ENCODE measurements at regions not wholly inside any gene's neighbourhood (a gene's known extent, or its start where the extent isn't known, plus 50 kb on each side); places are given as distances from the start of the nearest gene placed in this dataset.

DNA sequence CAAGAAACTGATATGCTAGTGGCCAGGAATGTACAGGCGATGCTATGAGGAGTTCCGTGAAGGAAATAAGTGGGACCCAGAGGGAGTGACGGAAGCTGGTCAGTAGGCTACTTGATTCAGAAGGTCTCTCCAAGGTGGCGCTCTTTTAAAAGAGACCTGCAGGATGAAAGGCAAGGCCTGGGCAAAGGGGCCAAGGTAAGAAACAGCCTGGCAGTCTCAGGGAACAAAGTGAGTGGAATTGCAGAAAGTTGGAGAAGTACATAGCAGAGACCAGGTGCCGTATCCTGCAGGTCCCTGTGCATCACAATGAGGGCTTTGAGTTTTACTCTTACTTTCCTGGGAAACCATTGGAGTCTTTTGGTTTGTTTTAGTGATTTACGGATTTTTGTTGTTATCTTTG is 905.6 kb downstream of the BCL11B start:
- no peak for DNase-seq

DNA sequence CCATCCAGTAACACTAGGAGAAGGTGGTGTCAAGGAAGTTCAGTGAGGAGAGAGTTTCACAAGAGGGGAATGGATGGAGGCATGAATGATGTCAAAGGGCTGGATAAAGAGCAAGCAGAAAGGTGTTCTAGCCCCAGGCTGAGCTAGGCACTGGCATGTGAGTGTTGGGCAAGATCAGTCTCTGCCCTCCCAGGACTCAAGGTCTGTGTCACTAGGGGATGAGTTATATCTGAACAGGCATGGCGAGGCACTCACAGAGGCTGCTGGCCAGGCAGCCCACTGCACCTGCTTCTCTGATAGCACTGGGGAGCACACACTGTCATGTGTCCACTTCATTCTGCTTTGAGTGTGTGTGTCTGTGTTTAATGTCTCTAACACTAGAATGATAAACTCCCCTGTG is 903.8 kb downstream of the BCL11B start:
- no peak for DNase-seq

DNA sequence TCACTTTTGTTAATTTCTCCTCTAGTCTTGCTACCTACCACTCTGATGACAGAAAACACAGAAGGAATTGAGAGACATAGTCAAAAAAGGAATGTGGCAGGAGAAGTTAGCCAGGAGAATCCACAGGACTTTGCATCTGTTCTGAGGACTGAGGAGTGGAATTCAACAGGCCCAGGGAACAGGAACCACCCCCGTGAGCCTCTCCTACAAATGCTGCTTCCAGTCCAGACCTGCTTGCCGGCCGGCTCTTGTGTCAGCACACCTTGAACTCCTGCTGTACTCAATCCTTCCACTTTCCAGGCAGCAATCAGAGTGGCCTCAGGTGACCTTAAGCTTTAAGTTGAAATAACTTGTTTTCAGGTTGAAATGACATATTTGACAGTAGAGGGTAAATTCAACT is 903.1 kb downstream of the BCL11B start:
- DNase-seq: no peak

DNA sequence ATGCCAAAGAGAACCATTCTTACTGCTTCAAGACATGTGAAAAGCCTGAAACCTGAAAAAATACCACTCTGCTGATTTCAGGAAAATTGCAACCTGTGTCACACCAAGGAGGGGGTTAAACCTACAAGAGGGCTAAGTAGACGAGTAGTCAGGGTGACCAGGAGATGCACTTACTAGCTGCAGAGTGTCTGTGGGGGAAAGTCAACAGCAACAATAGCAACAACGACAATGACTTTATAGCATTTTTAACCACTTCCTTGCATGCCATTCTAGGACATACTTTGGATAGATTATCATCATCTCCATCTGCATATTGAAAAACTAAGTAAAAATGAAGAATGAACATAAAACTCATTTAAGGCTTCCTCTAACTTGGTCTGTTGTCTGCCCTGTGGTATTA is 902.7 kb downstream of the BCL11B start:
- DNase-seq: no peak

DNA sequence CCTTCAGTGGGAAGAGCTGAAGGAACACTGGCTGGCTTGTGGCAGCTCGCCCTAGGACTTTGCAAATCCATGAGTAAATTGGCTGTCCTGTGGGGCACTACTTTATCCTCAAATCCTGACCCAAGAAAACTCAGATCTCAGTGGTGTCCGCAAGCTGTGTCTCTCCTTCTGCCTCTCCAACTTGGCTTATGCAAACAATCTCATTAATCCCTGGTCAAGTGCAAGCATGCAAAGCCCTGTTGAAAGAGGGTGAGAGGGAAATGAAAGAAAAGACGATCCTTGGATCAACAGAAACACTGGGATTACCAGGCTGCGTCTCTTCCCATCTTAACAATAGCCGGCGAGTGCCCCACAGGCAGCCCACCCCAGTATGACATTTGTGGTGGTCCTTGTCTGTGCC is 901.6 kb downstream of the BCL11B start:
- no peak for DNase-seq

DNA sequence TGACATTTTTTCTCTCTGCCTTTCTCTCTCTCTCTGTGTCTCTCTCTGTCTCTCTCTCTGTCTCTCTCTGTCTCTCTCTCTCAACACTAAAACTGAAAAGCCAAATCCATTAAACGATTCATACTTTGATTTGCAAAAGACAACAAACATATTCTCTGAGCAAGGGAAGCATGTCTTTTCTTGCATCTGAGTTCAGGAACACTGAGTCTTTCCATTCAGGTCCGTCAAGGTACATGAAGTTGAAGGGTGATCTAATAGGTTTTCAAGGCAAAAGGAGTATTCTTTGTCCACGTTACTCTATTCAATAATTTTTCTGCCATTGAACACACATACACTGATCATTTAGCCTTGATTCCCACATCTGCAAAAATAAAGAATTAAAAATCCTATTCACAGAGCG is 900.9 kb downstream of the BCL11B start:
- no peak for DNase-seq

DNA sequence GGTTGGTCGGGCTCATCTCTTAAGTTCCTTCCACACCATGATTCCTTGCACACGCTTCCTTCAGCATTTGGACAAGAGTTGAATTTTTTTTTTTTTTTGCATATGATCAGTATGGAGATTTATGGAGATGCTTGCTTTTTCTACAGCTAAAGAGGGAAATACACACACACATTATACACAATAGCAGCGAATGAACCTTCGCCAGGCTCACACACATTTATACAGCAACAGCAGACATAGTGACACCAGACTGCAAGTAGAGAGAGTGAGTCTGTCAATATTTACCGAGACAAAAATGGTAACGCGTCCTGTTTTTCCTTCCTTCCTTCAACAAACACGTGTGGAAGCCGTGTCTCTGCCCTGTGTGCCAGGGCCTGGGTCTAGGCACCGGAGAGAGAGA is 897.9 kb downstream of the BCL11B start:
- no peak for DNase-seq

DNA sequence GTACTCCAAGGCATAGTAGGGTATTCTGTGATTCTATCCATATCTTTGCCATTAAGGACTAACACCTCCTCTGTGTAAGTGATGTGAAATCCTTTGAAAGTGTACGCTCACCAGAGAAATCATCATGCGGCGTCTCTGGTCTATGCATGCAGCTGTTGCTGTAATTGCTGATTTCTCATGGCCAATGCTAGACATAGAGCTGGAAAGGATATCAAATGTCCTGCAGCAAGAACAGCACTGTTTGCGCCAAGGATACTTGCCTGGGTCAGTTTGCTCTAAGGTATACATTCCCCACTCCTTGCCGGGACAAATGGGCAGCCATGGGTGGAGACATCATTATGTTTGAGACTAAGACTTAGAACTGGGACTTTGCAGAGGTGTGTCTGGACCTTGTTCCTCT is 896.4 kb downstream of the BCL11B start:
- no peak for DNase-seq

DNA sequence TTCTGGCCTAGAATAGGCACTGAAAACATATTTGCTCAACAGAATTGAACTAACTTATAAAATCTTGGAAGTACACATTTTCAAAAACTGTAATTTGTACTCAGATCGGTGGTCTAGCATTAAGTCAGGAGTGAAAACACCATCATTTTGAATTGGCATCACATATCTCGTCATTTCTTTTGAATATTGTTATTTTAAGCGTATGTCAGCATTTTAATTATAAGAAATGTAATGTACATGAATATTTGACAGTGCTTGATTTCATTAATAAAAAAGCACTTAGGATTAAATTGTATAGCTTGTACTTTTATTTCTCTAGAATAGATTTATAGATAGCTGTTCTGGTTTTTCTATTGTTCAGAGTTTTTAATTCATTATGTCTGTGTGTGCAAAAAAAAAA is 892.2 kb downstream of the BCL11B start:
- no peak for DNase-seq

DNA sequence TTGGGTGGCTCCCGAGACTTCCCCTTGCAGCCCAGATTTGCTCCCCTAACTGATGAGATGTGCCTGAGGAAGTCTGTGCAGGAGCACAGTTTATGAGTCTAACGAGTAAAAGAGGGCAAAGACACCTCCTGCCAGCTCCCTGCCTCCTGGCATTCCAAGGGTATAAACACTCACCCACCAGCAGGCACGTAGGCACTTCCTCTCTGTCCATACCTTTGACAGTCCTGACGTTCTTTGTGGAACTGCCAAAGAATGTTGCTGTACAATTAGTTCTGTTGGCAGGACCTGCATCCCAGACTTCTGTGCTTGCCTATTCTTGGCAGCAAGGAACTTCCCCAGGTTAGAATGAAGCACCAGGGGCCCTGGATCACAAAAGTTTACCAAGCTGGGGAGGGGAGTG is 889.3 kb downstream of the BCL11B start:
- DNase-seq: no peak

DNA sequence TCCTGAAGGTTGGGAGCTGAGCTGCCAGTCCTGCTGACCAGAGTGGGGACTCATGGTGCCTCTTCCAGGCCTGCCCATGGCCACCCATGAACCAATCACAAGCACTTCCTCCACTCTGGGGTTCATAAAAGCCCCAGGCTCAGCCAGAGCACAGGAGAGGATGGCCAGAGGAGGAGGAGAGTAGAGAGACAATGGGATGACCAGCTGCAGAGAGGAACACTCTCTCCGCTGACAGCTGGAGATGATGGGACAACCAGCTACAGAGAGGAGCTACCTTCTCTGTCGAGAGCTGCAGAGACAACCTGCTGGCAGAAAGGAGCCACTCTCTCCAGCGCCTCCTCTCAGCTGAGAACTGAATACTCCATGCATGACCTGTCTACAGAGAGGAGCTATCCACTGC is 886.1 kb downstream of the BCL11B start:
- DNase-seq: no peak

DNA sequence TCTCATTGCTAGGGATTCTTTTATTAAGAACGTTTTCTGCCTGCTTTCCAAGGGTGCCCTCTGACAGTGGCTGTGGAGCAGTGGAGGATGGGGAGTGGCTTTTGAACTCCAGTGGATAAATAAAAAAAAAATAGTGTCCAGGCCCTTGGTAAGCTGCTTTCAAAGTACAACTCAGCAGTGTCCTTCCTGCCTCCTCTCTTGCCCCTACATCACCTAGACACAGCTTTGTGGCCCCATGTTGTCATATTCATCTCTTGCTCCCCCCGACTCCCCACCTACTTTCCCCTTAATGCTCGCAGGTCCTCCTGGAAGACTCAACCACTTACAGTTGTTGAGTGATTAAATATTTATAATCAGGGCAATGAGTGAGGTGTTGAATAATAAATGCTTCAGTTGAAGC is 880.9 kb downstream of the BCL11B start:
- DNase-seq: no peak

DNA sequence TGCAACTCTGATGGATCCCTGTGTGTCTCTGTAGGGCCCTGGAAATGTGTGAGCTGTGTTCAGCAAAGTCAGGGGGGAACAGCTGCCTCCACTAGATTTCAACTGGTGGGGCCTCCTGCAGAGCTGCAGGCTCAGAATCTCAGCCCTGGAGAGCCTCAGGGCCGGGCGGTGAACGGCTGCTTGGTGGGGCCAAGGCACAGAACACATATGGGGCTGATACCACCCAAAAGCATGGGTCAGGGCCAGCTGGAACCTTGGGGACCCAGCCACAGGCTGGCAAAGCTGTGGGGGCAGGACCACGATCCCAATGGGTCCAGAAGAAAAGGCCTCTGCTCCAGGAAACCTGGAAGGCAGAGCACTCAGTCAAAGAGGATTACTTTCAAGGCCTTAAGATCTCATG is 878.5 kb downstream of the BCL11B start:
- no peak for DNase-seq

DNA sequence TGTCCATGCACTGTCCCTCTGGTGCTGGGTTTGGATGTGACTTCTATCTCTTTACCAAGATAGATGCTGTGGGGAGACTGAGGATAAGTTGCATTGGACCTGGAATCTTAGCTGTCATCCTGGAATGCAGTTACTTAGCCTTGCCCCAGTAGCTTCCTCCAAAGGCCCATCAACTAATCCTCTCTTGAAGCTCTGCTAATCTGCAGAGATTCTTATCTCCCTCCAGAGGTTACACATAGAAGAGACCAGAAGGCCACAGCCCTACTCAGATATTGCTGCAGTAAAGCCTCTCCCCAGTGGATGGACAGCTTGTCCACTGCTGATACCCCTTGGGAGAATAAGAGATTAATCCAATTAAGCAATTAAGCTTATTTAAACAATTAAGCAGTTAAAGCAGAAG is 867.2 kb downstream of the BCL11B start:
- no peak for DNase-seq

DNA sequence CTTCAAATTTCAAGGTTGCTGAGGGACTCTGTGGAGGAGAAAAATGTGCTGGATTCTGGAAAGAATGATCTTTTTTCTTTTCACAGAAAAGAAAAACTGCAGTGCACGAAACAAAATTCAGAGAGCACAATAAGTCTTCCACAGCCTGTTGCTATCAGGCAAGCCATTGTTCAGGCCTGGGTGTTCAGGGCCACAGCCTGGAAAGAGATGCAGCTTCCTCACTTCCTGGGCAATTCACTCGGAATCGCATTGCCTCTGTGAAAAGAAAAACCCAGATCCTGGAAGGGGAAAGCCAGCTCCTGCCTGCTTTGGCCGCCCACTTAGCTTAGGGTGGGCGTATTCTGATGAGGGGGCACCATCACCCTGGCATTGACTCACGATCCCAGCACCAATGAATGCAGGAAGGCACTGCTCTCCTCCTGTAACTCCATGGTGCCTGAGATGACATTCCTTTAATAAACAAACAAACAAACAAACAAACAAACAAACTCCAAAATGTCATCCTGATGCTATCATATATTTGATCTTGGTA is 863.9 kb downstream of the BCL11B start:
- DNase-seq: no peak

DNA sequence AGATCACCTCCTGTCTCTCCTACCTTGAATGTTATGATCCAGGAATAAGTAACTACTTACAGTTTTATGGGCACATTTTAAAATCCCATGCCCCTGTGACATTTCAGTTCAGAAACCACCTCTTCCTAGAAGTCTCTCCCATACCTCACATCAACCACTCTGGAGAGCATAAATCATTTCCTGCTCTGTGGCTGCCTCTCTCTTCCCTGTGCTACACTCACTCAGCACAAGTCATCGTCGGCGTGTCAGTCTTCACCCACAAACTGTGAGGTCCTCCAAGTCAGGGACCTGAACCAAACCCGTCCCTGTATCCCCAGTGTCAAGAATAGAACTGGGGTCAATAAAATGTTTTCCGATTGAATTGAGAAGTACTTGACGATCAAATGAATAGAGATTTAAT is 863.3 kb downstream of the BCL11B start:
- DNase-seq: no peak

DNA sequence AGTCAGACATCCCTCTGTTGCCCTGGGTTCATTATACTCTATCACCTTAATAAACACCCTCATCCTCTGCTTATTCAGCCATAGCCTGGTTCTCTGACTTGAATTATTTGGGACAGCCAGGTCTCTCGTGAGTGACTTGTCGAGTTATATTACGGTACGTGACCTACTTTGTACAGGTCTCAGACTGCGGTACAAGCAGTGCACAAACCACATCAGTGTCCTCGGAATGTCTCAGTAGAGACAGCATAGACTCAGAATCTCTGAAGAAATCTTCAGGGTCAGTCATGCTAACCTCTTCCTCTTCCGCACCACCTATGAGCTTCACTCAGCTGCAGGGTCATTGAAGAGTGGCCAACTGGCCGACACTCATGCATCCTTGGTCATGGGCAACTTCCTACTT is 860.8 kb downstream of the BCL11B start:
- DNase-seq: no peak

DNA sequence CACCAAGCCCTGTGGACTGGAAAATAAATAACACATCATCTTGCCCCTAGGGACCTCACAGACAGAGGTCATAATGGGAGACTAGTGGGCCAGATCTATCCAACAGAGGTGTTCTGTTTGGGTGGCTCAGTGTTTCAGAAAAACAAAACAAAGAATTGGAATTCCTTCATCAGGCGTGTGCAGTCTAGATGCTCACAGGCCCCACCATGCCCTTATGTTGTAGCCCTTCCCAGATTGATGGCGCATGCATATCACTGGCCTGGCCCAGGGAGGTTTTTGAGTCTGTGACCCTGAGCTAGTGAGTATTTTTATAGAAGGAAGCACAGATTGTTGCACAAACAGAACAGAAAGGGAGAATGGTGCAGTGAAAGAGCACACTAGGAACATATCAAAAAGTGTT is 859.6 kb downstream of the BCL11B start:
- no peak for DNase-seq

DNA sequence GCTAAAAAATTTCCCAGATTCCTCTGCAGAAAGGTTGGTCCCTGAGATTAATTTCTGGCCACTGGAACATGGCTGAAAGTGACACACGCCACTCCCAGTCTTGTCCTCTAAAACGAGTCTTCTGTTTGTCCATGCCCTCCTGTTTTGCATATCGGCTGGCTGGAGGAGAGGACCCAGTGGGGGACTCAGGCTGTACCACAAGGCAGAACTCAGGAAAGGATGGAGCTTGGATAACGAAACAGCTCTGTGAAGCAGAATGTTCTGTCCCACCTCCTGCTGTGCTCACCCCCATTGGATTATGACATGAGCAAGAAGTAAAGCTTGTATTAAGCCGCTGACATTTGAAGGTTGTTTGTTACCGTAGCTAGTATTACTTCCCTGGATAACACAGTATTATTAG is 856.2 kb downstream of the BCL11B start:
- DNase-seq: no peak

DNA sequence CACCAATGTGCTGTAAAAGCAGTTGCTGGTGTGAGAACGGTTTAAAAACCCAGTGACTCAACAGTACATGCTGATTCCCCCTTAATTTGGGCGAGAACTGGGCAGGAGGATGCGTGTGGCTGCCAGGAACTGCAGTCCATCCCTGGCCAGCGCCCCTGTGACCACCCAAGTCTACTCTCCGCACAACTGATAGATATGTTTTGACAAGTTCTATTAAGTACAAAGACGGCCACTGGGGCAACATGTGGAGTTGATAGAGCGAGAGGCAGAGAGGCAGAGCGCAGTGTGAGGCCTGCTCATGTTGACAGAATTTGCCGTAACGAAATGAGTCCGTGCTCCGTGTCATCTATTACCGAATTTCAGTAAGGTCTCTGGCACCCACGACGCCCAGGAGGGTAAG is 855.0 kb downstream of the BCL11B start:
- no peak for DNase-seq

DNA sequence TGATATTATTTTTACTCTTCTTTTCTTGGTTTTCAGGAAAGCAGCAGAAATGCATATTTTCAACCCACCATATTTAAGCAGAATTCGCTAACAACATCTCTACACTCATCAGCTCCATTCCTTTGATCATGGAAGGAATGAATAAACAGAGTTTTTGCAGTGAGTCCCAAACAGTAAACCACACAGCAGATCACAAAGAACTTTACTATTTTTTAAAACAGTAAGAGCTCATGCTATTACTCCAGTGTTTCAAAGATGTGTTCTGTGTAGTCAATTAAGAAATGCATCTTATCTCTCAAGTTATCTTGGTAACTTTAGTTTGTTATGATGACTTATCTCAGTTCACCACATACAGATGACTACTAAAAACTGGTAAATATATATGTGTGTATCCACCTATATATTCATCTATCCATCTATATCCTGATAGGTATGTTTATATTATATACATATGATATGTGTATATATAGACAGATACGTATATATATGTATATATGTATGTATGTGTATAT is 843.5 kb downstream of the BCL11B start:
- DNase-seq: no peak

DNA sequence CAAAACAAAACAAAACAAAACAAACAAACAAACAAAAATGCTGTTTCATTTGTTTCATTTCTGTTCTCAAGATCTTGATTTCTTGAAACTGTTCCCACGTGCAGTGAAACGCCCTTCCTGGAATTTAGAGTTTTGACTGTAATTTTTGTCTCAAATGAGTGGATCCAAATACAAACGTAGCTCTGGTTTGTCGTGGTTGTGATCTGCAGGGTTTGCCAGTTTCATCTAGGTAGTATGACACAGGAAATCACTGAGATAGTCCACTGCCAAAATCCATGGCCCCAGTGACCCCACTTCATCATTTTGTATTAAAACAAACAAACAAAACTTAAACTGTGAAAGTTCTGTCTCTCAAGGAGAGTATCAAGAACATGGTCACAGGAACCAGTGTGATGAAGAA is 838.6 kb downstream of the BCL11B start:
- DNase-seq: no peak

DNA sequence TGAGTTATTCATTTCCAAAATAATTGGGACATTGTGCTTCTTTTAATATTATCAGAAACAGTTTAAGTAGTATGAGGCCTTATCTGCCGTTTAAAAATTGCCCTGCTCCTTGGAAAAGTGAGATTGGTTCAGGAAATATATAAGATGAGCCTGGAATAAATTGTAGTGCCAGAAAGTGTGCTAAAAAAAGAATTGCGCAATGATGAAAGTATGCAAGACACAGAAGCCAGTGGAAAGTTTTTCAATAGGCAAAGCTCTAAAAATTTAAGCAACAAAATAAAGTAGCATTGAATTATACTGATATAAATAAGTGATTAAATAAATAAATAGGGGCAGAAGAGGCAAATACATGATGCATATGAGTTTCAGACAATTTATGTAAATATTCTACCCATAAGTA is 834.9 kb downstream of the BCL11B start:
- no peak for DNase-seq

DNA sequence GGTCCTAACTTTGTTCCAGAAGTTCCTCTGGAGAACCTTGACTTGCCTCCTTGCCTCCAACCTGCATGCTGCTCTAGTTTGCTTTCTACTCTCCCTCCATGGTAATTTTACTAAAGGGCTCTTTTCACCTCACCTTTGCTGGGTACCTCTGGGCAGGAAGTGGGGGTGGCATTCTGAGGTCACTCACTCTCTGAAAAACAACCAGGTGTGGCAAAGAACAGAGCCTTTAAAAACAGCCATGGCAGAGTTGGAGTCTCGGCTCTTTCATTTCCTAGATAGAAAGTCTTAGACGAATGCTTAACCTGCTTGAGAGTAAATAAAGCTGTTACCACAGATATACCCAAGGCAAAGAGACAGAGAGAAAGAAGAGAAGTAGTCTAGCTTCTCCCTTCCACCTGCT is 827.9 kb downstream of the BCL11B start:
- DNase-seq: no peak

DNA sequence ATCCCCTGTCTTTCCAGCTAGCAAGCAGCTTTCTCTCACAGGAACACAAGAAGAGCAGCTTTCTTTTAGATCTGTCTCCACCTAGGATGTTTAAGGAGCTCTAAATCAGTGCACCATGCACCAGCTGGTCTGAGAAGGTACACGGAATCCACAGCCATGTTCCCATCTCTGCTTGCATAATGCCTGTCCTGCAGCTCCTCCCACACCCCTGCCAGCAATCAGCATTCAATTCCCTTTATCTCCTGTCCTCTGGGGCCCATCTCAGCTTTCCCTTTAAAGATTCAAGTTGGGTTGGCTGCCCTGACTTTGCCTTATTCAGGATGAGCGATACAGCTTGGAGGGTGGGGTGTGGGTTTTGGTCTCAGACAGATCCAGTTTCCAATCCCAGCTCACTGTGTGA is 826.3 kb downstream of the BCL11B start:
- DNase-seq: no peak

DNA sequence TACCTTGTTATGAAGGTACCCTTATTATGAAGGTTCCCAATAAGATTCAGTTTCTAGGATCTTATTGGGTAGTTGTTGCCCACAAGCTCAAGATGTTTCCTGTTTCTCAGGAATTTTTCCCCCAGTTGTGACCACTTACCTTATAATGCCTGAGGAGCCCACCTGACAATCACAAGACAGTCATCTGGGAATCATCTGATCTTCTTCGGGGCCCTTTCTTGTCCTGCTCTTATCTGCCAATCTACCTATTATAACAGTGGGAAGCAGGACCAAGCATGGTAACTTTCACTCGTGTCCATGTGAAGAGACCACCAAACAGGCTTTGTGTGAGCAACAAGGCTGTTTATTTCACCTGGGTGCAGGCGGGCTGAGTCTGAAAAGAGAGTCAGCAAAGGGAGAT is 825.5 kb downstream of the BCL11B start:
- DNase-seq: no peak

All from fibroblast of upper back skin (primary cell).